ENCODE measurements at regions not wholly inside any gene's neighbourhood (a gene's known extent, or its start where the extent isn't known, plus 50 kb on each side); places are given as distances from the start of the nearest gene placed in this dataset.
"Not testable (repeated sequence)": the region's sequence is repeated elsewhere in the genome, so short reads cannot be mapped to it uniquely, and the experiment has no call there.

GRCh38 chr15:89031637-89032285 lies 56.5 kb upstream of the ABHD2 start:
- not testable (repeated sequence) for FAIRE-seq

GRCh38 chr15:89034305-89034704 lies 54.0 kb upstream of the ABHD2 start:
- no peak for FAIRE-seq

GRCh38 chr15:89035150-89035549 lies 53.1 kb upstream of the ABHD2 start:
- no peak for FAIRE-seq

GRCh38 chr15:89035658-89036057 lies 52.6 kb upstream of the ABHD2 start:
- no peak for FAIRE-seq

GRCh38 chr15:89038146-89038545 lies 50.1 kb upstream of the ABHD2 start:
- no peak for FAIRE-seq

Measured in TTC549 (cell line).